Upper lobe of right lung (tissue), 1 donor: ENCODE measurements at regions not wholly inside any gene's neighbourhood (a gene's known extent, or its start where the extent isn't known, plus 50 kb on each side); places are given as distances from the start of the nearest gene placed in this dataset.

Experiments
- ATAC-seq: fragments of 200-7000 bp; cut with Tn5 transposase; one replicate; pipeline ENCODE4 v1.9.1; 2020; ENCODE audit warnings: mild to moderate bottlenecking, moderate library complexity
- DNase-seq: peaks from one replicate; pipeline ENCODE4 v3.0.0-alpha.2; 2020
- H3K27ac ChIP-seq: fragments of 200-600 bp; one replicate; pipeline ENCODE4 v1.8.0; 2022
- H3K27me3 ChIP-seq: fragments of 200-600 bp; one replicate; pipeline ENCODE4 v1.8.0; 2022; ENCODE audit warnings: mild to moderate bottlenecking
- H3K36me3 ChIP-seq: fragments of 200-600 bp; one replicate; pipeline ENCODE4 v1.8.0; 2022
- H3K4me1 ChIP-seq: fragments of 200-600 bp; one replicate; pipeline ENCODE4 v1.8.0; 2022
- H3K4me3 ChIP-seq: fragments of 200-600 bp; one replicate; pipeline ENCODE4 v1.8.0; 2022; ENCODE audit warnings: mild to moderate bottlenecking
- H3K9me3 ChIP-seq: fragments of 200-600 bp; one replicate; pipeline ENCODE4 v1.8.0; 2022
- CTCF ChIP-seq: fragments of 200-600 bp; IDR thresholded peaks from one replicate; pipeline ENCODE4 v1.8.0; 2022; ENCODE audit warnings: antibody characterized with exemption
- intact Hi-C: fragments of 100-400 bp; cut with DNase I; formaldehyde crosslinking; loops from one replicate; pipeline ENCODE4 v1.11.0; 2022
- donor health status: DM: no; HTN: yes; CAD: no; lungs with severe emphysema.

DNA sequence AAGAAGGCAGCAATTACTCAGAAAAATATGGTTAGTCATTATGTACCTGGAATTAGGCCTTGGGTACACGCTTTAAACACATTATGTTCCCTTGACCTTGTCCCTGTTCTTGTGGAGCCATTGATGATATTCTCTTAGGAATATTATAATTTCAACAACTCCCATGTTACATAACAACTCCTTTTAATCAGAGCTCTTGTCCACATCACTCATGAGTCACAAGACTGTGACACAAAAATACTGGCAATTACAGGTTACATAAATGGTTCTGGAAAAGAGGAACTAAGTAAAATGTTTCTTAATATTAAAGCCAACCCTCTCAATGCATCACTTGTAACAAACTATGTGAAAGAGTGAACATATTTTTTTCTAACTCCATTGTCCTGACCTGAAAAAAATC, 143.8 kb upstream of the PCLO start:
- no peaks in the 10 kb centered on the region for H3K36me3 ChIP-seq
- H3K9me3 ChIP-seq, result no peaks in the 10 kb centered on the region
- ATAC-seq (peak; percentile 52), DNase-seq (no peak)
- intact Hi-C loops, result no loop called here
- H3K27me3 ChIP-seq, result no peaks in the 10 kb centered on the region
- H3K27ac ChIP-seq, result no peak overlapping the region
- TF ChIP-seq CTCF, result no peak
- H3K4me1 ChIP-seq, result no peaks in the 10 kb centered on the region
- H3K4me3 ChIP-seq, result no peak overlapping the region

GRCh38 chr7:83305027-83305426, 142.3 kb upstream of the PCLO start:
- H3K36me3 ChIP-seq, result no peaks in the 10 kb centered on the region
- H3K27ac ChIP-seq, result no peak overlapping the region
- intact Hi-C loops, result no loop called here
- no peaks in the 10 kb centered on the region for H3K4me1 ChIP-seq
- no peak for ATAC-seq
- TF ChIP-seq CTCF, result no peak
- no peaks in the 10 kb centered on the region for H3K27me3 ChIP-seq
- no peaks in the 10 kb centered on the region for H3K9me3 ChIP-seq
- DNase-seq, result no peak
- no peak overlapping the region for H3K4me3 ChIP-seq

DNA sequence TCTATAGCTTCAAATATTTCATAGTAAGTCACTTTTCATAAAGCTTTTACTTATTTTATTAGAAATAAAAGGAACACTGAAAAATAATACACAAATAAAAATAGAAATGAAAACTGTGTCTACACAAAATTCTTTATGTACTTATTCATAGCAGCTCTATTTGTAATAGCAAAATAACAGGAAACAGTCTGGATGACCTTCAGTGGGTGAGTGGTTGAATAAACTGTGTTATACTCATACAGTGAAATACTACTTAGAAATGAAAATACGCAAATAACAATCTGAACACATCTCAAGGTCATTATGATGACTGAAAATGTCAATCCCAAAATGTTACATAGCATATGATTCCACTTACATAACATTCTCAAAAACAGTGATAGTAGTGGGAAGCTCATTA, 138.7 kb upstream of the PCLO start:
- no peak overlapping the region for H3K27ac ChIP-seq
- no peak for DNase-seq
- ATAC-seq, result no peak
- no peaks in the 10 kb centered on the region for H3K27me3 ChIP-seq
- no peaks in the 10 kb centered on the region for H3K9me3 ChIP-seq
- no peaks in the 10 kb centered on the region for H3K36me3 ChIP-seq
- no peak for TF ChIP-seq CTCF
- no peaks in the 10 kb centered on the region for H3K4me1 ChIP-seq
- no peak overlapping the region for H3K4me3 ChIP-seq
- intact Hi-C loops, result no loop called here

DNA sequence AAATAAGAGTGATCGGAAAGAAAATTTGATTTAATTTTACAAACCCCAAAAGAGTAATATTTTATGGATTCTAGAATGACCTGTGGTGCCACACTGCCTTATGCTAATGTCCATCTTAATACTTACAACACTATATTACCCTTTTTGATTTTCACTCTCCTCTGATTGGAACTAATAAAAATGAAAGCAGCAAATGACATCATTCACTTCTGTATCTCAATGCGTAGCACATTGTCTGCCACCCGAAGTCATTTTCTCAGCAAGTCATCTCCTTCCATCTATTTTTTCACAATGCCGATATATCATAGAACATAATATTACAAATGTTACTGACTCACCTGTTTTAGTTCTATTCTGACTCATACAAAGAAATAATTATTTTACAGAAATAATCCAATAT, 127.5 kb upstream of the PCLO start:
- Histone ChIP-seq H3K4me3 (no peak overlapping the region), H3K36me3 (no peaks in the 10 kb centered on the region), H3K27me3 (no peaks in the 10 kb centered on the region), H3K27ac (no peak overlapping the region), H3K4me1 (no peaks in the 10 kb centered on the region), H3K9me3 (no peaks in the 10 kb centered on the region)
- ATAC-seq (no peak), DNase-seq (no peak)
- intact Hi-C loops, result no loop called here
- no peak for TF ChIP-seq CTCF

DNA sequence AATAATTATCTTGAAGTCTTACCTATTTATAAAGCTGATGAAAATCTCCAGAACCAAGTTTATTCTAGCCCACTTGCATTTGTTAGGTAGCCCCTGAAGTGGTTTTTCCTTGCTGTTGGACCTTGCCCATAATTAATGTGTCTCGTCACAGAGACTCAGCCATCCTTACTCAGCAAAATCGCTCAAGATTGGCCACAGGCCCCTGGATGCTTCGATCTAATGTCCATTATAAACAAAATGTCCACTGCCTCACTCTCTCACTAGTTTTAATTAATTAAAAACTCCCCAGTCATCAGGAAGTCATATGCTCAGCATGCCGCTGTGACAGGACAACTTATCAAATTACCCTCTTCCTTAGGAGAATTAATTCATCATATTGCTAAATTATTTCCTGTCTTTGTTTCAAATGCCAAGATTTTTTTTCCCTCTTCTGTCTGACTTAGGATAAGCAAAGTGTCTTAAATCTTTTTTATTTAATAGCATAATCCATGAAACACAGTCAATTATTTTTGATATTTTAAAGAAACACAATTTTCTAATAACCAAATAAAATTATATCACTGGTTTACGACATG, 126.8 kb upstream of the PCLO start:
- no peak overlapping the region for H3K4me3 ChIP-seq
- H3K27me3 ChIP-seq, result no peaks in the 10 kb centered on the region
- TF ChIP-seq CTCF, result no peak
- no peak overlapping the region for H3K27ac ChIP-seq
- no peaks in the 10 kb centered on the region for H3K4me1 ChIP-seq
- no peaks in the 10 kb centered on the region for H3K36me3 ChIP-seq
- intact Hi-C loops, result no loop called here
- DNase-seq (no peak), ATAC-seq (no peak)
- no peaks in the 10 kb centered on the region for H3K9me3 ChIP-seq

DNA sequence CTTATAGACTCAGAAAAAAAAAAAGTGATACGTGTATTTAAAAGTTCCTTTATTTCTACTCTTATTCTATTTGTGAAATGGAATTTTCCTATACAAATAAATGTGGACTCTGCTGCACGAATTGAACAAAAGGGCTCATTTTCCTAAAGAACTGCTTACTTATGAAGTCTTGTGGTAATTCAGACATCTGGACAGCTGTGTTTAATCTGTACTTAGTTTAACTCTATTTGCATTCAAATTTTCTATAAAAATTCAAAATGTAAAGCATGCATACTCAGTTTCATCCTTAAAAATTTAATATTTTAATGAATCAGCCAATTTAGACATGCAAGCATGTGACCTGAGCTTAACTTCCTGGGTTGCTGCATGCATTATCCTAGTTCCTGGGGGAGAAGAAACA, 118.0 kb upstream of the PCLO start:
- no peak for DNase-seq
- intact Hi-C loops, result no loop called here
- H3K36me3 ChIP-seq, result no peaks in the 10 kb centered on the region
- H3K27ac ChIP-seq, result no peak overlapping the region
- no peak for ATAC-seq
- H3K4me1 ChIP-seq, result no peaks in the 10 kb centered on the region
- H3K4me3 ChIP-seq, result no peak overlapping the region
- no peaks in the 10 kb centered on the region for H3K27me3 ChIP-seq
- no peaks in the 10 kb centered on the region for H3K9me3 ChIP-seq
- TF ChIP-seq CTCF, result no peak
